ENCODE measurements at regions not wholly inside any gene's neighbourhood (a gene's known extent, or its start where the extent isn't known, plus 50 kb on each side); places are given as distances from the start of the nearest gene placed in this dataset.

DNA sequence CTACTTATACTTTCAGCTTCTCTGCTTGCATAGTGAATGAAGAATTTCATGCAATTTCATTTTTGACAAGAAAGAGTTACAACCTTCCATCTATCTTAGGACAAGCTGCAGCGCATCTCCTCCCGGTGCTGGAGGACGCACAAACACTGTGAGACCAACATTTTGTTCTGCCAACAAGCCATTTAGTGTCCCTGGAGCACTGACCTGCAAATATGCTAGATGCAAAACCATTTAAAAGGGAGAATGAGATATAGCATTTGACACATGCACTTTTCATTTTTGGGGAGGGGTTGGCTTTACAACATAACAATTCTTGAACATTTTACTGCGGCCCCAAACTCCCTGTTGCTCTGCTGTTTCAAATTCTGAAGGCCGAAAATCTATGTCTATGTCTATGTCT, 127.2 kb upstream of the SLC30A5 start:
- no peaks in the 10 kb centered on the region for H3K27me3 ChIP-seq (ENCODE audit: control insufficient read depth in 2 of 2, insufficient read depth in 2 of 2, low read length in 2 of 2)
- no peak overlapping the region for H3K4me2 ChIP-seq (replicated peaks; ENCODE audit: extremely low read depth, low read length, poor library complexity, severe bottlenecking)
- H3K4me3 ChIP-seq (replicated peaks in 1 of 3; ENCODE audit: low read depth in 2 of 3, low read length in 3 of 3), result no peak overlapping the region
- no peaks in the 10 kb centered on the region for H3K36me3 ChIP-seq (replicated peaks in 1 of 2; ENCODE audit: control insufficient read depth in 1 of 2, insufficient read depth in 2 of 2, low read length in 2 of 2)
- intact Hi-C loops (cut with micrococcal nuclease), result no loop called here
- Mint-ChIP-seq H3K4me1 (peaks cover 8% of the 10 kb centered on the region), H3K27me3 (ENCODE audit: low read depth in 3 of 3) (peaks cover 0 to 1% (median 0%) of the 10 kb centered on the region in 3 donors), H3K4me3 (no peak overlapping the region), H3K36me3 (no peaks in the 10 kb centered on the region), H3K27ac (no peak overlapping the region), H3K9me3 (no peaks in the 10 kb centered on the region)
- no peaks in the 10 kb centered on the region for H3K79me2 ChIP-seq (ENCODE audit: insufficient read depth, low read length)
- no peaks in the 10 kb centered on the region for H3K4me1 ChIP-seq (ENCODE audit: control insufficient read depth in 1 of 2, insufficient read depth in 2 of 2, low read length in 2 of 2)
- no peak overlapping the region for H2AFZ ChIP-seq (ENCODE audit: insufficient read depth, low read depth, low read length, poor library complexity, severe bottlenecking)
- no peak for DNase-seq
- 100% methylated on average over 3 of the region's 5 CpGs for WGBS (ENCODE audit: insufficient coverage)
- TF ChIP-seq, protein P1, sequence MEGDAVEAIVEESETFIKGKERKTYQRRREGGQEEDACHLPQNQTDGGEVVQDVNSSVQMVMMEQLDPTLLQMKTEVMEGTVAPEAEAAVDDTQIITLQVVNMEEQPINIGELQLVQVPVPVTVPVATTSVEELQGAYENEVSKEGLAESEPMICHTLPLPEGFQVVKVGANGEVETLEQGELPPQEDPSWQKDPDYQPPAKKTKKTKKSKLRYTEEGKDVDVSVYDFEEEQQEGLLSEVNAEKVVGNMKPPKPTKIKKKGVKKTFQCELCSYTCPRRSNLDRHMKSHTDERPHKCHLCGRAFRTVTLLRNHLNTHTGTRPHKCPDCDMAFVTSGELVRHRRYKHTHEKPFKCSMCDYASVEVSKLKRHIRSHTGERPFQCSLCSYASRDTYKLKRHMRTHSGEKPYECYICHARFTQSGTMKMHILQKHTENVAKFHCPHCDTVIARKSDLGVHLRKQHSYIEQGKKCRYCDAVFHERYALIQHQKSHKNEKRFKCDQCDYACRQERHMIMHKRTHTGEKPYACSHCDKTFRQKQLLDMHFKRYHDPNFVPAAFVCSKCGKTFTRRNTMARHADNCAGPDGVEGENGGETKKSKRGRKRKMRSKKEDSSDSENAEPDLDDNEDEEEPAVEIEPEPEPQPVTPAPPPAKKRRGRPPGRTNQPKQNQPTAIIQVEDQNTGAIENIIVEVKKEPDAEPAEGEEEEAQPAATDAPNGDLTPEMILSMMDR (IDR thresholded peaks at IDR 0.05), result no peak
- no peak overlapping the region for H3K9ac ChIP-seq (ENCODE audit: insufficient read depth, low read length, poor library complexity, severe bottlenecking)
- no peaks in the 10 kb centered on the region for H3K9me3 ChIP-seq (replicated peaks in 1 of 2; ENCODE audit: control insufficient read depth in 1 of 2, insufficient read depth in 1 of 2, low read length in 2 of 2)
- H4K20me1 ChIP-seq (ENCODE audit: insufficient read depth, low read length), result no peaks in the 10 kb centered on the region
- no peak overlapping the region for H3K27ac ChIP-seq (ENCODE audit: low read depth in 1 of 2, low read length in 2 of 2)

DNA sequence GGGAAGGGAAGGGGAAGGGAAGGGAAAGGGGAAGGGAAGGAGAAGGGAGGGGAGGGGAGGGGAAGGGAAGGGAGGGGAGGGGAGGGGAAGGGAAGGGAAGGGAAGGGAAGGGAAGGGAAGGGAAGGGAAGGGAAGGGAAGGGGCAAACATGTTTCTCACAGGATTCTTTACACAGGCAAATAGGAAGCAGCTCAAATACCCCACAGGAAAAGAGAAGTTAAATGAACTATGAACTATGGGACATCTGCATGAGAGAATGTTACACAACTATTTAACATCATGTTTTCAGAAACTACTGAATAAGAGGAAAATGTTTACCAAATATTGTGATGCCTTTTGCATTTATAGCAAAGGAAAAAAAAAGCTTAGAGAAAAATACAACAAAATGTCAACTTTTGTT, 125.4 kb upstream of the SLC30A5 start:
- H3K27ac Mint-ChIP-seq, result no peak overlapping the region
- H2AFZ ChIP-seq (ENCODE audit: insufficient read depth, low read depth, low read length, poor library complexity, severe bottlenecking), result no peak overlapping the region
- no peak overlapping the region for H3K9ac ChIP-seq (ENCODE audit: insufficient read depth, low read length, poor library complexity, severe bottlenecking)
- H3K27me3 Mint-ChIP-seq (ENCODE audit: low read depth in 3 of 3), result no peaks in the 10 kb centered on the region
- no peak overlapping the region for H3K4me2 ChIP-seq (replicated peaks; ENCODE audit: extremely low read depth, low read length, poor library complexity, severe bottlenecking)
- no peaks in the 10 kb centered on the region for H3K4me1 ChIP-seq (ENCODE audit: control insufficient read depth in 1 of 2, insufficient read depth in 2 of 2, low read length in 2 of 2)
- peaks cover 0 to 7% (median 2%) of the 10 kb centered on the region in 7 donors for H3K9me3 Mint-ChIP-seq
- peaks cover 4% of the 10 kb centered on the region for H3K4me1 Mint-ChIP-seq
- no peaks in the 10 kb centered on the region for H3K36me3 Mint-ChIP-seq
- no peak overlapping the region for H3K4me3 ChIP-seq (replicated peaks in 1 of 3; ENCODE audit: low read depth in 2 of 3, low read length in 3 of 3)
- no peaks in the 10 kb centered on the region for H3K79me2 ChIP-seq (ENCODE audit: insufficient read depth, low read length)
- no peaks in the 10 kb centered on the region for H3K36me3 ChIP-seq (replicated peaks in 1 of 2; ENCODE audit: control insufficient read depth in 1 of 2, insufficient read depth in 2 of 2, low read length in 2 of 2)
- no peaks in the 10 kb centered on the region for H3K9me3 ChIP-seq (replicated peaks in 1 of 2; ENCODE audit: control insufficient read depth in 1 of 2, insufficient read depth in 1 of 2, low read length in 2 of 2)
- no peaks in the 10 kb centered on the region for H4K20me1 ChIP-seq (ENCODE audit: insufficient read depth, low read length)
- H3K27me3 ChIP-seq (ENCODE audit: control insufficient read depth in 2 of 2, insufficient read depth in 2 of 2, low read length in 2 of 2), result no peaks in the 10 kb centered on the region
- intact Hi-C loops (cut with micrococcal nuclease), result no loop called here
- no peak overlapping the region for H3K27ac ChIP-seq (ENCODE audit: low read depth in 1 of 2, low read length in 2 of 2)
- TF ChIP-seq, protein P1 (IDR thresholded peaks at IDR 0.05), result no peak
- DNase-seq, result no peak
- H3K4me3 Mint-ChIP-seq, result no peak overlapping the region

All from CD14-positive monocyte (primary cell).